ENCODE measurements at regions not wholly inside any gene's neighbourhood (a gene's known extent, or its start where the extent isn't known, plus 50 kb on each side); places are given as distances from the start of the nearest gene placed in this dataset.
"Not testable (repeated sequence)": the region's sequence is repeated elsewhere in the genome, so short reads cannot be mapped to it uniquely, and the experiment has no call there.

DNA sequence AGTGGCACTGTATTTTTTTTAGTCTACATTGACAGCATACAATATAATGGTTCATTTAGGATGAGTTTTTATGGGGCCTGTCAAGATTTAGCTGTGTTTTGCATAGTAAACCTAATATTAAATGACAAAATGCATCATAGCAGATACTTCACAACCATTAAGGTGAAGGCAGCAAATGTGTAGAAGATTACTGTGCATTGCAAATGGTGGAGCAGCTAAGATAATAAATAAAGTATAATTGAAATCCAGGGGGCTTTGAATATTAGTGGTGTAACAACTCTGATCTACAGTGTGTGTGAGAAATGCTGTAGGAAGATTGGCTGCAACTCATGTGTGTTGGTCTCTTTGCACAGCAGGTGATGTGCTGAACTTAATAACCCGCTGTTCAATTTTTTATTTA, 801.9 kb upstream of the CITED2 start:
- DNase-seq, result no peak

DNA sequence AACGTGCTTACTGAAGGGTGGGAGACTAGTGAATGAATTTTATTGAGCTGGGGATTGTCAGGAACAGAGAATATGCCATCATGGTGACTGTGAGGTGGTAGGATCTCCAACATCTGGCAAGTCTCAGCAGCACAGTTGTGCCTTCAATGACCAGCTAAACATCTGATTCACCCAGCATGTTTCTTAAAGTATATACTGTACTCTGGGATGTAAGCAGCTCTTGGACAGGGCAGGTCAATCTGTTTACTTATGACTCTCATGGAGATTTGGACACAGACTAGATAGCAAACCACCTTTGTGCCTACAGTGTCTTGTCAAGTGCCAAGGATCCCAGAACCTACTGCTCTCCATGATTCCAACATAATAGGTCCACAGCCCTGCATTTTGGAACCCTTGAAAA, 801.0 kb upstream of the CITED2 start:
- no peak for DNase-seq

DNA sequence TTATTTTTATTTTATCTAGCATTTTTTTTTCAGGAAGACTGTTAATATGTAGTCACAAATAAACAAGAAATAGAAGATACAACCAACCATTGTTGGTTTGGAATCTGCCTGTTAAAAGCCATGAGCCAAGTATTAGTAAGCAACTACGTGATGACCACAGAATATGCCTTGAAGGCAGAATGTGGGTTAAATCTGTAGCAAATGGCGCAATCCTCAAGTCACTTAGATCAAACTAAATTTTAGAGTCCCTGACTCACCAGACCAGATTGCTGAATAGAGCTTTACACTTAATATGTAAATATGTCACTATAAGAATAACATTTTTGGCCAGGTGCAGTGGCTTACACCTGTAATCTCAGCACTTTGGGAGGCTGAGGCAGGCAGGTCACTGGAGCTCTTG, 800.1 kb upstream of the CITED2 start:
- DNase-seq, result no peak

GRCh38 chr6:140168365-140168764, 793.9 kb upstream of the CITED2 start:
- DNase-seq, result no peak

- no peak for DNase-seq
Measured at GRCh38 chr6:140160909-140161308, 786.5 kb upstream of the CITED2 start.

DNA sequence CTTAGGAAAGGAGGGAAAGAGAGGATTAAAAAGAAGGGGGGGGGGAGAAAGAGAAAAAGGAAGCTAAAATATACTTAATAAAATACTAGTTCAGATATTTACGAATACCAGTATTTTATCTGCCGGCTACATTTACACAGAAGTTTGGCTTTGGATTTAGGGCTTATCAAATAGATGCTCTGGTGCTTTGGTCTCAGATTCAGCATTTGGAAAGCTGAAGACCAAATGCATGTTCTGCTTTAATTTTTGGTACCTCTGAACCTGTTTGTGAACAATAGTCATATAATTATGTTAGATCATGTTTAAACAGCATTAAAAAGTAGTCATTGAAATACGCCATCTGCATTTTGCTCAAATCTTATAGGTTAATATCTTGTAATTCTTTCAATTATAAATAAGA, 786.0 kb upstream of the CITED2 start:
- no peak for DNase-seq

DNA sequence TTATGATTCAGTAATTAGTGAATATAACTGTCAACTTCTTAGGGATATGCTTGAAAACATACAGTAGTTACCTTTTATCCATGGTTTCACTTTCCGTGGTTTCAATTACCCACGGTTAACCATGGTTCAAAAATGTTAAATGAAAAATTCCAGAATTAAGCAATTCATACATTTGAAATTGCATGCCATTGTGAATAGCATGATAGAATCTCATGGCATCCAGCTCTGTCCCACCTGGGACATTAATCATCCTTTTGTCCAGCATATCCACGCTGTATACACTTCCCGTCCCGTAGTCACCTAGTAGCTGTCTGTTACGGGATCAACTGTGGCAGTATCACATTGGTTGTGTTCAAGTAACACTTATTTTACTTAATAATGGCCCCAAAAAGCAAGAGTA, 781.7 kb upstream of the CITED2 start:
- DNase-seq, result no peak

GRCh38 chr6:140155451-140156126, 781.1 kb upstream of the CITED2 start:
- DNase-seq, result no peak

- no peak for DNase-seq
Measured at GRCh38 chr6:140153703-140154102, 779.3 kb upstream of the CITED2 start.

DNA sequence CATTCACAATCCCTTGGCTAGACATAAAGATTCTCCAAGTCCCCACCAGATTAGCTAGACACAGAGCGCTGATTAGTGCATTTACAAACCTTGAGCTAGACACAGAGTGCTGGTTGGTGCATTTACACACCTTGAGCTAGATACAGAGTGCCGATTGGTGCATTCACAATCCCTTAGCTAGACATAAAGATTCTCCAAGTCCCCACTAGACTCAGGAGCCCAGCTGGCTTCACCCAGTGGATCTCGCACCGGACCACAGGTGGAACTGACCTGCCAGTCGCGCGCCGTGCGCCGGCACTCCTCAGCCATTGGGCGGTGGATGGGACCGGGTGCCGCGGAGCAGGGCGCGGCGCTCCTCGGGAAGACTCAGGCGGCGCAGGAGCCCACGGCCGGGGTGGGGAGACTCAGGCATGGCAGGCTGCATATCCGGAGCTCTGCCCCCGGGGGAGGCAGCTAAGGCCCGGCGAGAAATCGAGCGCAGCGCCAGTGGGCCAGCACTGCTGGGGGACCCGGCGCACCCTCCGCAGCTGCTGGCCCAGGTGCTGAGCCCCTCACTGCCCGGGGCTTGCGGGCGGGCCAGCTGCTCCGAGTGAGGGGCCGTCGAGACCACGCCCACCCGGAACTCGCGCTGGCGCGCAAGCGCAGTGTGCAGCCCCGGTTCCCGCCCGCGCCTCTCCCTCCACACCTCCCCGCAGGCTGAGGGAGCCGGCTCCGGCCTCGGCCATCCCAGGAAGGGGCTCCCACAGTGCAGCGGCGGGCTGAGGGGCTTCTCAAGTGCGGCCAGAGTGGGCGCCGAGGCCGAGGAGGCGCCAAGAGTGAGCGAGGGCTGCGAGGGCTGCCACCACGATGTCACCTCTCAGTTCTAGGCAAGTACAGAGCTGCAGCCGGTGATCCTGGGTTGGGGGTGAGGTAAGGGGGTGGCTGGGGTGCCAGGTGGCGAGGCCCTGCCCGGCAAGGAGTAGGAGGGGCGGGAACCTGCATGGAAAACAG, 773.7 kb upstream of the CITED2 start:
- DNase-seq, result not testable (repeated sequence)

- no peak for DNase-seq
Measured at GRCh38 chr6:140140891-140141290, 766.4 kb upstream of the CITED2 start.

DNA sequence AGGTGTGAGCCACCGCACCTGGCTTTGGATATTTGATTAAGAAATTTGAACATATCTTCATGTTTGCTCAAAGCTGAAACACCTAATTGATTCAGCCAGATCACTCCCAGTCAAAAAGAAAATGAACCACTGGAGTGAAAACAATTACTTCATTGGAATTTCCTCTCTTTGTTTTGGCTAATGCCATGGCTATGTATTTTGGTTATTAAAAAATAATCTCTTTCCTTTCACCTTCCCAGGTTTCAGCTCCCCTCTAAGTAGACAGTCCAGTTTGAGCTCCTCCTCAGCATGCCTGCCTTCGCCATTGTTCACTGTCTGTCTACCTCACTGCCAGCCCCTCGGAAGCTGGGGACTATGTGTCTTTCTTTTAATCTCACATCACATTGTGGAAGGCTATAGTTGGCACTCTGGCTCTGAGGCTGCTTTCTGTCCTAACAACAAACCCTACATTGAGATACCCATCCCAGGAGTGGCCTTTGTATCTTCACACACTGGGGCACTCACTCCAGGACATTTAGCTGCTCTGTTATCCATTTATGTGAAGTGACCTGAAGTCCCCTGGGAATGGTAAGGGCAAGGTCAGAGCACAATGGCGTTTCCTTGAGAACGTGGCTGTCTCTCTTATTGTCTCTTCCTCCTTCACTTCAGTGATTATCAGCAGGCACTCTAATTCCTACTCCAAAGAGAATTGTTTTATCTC, 764.0 kb upstream of the CITED2 start:
- DNase-seq, result no peak

GRCh38 chr6:140134224-140134623, 759.8 kb upstream of the CITED2 start:
- no peak for DNase-seq

DNA sequence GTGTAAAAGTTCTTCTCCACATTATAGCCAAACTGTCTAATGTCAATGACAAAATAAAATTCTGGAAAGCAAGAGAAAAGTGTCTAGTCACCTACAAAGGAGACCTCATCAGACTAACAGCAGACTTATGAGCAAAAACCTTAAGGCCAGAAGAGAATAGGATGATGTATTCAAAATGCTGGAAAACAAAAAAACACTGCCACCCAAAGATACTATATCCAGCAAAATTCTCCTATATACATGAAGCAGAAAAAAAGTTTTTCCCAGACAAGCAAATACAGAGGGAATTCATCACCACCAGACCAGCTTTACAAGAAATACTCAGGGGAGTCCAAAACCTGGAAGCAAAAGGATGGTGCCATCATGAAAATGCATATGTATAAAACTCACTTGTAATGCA, 755.6 kb upstream of the CITED2 start:
- no peak for DNase-seq

DNA sequence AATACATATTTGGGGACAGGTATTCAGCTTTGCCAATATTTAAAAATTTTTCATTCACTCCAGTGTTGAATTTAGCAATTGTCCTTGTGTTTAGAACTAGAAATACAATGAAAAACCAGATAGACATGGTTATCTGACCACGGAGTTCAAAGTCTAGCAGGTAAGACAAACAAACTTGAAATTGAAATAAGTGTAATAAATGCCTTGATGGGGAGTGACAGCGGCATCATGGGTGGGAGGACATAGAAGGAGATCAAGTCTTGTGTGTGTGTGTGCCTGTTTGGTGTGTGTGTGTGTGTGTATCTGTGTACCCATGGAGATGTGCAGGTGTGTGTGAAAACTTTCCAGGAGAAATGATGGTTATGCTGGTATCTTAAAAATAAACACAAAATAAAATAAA, 750.0 kb upstream of the CITED2 start:
- no peak for DNase-seq

DNA sequence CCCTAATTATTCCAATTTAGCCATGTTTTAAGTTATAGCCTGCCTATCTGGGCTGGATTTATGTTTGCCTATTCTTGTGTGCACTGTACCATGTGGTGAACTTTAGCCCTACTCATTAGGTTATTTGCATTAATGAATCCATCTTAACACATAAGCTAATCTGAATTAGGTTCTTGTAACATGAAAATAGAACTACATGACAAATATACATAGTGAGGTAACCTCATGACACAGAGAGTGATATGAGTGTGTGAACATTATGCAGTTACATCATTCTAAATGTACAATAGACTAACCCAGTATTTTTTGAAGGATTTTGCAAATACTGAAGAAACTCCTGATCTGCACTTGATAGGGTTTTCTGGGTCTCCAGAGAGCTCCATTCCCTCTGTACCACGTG, 733.7 kb upstream of the CITED2 start:
- no peak for DNase-seq

DNA sequence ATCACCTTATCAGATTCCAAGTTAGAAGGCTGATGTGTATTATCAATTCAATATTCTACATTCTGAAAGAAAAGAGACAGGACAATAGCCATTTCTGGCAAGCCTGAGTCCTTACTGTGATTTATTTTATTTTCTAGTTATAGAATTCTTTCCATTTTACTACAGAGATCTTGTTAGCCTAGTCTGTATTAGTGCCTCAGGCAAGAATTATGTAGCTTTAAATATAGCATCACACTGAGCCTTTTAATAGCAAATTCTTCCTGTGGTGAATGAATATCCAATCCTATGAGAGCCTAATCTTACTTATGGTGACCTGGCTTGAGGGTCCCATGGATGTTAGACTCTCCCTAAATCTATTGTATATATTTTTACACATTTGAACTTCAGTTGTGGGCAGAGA, 732.8 kb upstream of the CITED2 start:
- no peak for DNase-seq

DNA sequence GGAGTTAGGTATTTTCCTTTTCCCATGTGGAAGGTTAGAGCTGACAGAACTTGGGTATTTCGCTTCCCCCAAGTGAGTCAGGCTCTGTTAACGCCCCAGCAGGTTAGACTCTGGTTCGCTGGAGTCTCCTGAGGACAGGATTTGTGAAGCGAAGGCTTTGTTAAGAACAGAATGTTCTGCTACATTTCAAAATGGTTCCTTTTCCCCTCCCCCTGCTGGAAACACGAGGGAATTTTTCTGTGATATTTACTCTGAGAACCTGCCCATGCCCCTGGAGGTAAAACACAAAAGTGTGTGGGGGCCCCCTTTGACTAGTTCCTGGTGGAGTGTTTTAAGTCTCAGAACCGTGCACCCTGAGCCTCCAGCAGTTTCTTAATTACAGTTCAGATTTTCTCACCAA, 731.4 kb upstream of the CITED2 start:
- peak; percentile 32 for DNase-seq

DNA sequence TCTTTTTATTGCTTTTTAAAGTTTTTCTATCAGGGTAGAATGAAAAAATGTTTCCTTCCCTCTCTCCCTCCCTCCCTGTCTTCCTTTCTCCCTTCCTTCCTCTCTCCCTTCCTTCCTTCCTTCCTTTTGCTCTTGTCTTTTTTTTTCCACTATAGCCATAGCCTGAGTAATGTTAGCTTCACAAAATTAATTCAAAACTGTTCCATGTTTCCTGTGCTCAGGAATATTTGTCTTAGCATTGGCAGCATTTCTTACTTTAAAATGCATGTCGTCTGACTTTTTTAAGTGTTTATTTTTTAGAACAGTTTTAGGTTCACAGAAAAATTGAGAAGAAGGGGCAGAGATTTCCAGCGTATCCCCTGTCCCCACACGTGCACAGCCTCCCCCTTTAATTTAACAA, 730.8 kb upstream of the CITED2 start:
- DNase-seq, result no peak

DNA sequence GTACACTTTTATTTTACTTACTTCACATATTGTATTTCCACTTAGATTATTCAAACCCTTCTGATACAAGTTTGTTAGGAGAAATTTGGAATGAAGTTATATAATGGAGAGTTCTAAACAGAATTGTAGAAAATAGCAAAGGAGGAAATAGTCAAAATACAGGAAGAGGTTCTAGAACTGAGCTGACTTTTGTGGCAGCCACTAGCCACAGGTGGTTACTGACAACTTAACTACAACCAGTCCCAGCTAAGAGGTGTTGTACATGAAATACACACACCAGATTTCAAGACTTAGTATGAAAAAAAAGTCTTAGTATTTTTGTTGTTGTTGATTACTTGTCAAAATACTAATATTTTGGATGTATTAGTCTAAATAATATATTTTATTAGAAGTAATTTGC, 727.4 kb upstream of the CITED2 start:
- no peak for DNase-seq

DNA sequence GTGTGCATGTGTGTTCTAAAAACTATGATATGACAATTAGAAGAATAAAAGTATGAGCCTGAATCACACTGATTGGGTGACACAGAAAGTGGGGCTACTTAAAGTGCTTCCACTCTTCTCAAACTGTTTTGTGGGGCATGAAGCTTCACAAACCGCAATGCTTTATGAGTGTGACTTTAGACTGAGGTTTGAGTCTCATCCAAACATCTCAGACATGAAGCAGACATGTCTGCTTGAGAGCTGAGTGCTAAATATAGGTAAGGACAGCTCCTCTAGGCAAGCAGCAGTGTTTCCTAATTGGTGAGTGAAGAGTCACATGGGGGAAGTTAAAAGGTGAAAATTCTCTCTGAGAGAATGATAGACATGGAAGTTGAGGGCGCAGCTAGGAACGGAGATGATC, 726.9 kb upstream of the CITED2 start:
- no peak for DNase-seq

GRCh38 chr6:140095532-140095931, 721.1 kb upstream of the CITED2 start:
- DNase-seq, result no peak

GRCh38 chr6:140091895-140092294, 717.4 kb upstream of the CITED2 start:
- no peak for DNase-seq

Data from tongue (tissue), 1 donor.